GM19463 (cell line): ENCODE measurements at regions not wholly inside any gene's neighbourhood (a gene's known extent, or its start where the extent isn't known, plus 50 kb on each side); places are given as distances from the start of the nearest gene placed in this dataset.
"Not testable (repeated sequence)": the region's sequence is repeated elsewhere in the genome, so short reads cannot be mapped to it uniquely, and the experiment has no call there.

Source experiments
- ATAC-seq: cut with Tn5 transposase; IDR thresholded peaks from one replicate; pipeline ENCODE4 v1.9.1; 2021; ENCODE audit warnings: mild to moderate bottlenecking, moderate library complexity; ENCODE audit not compliant: unreplicated experiment

GRCh38 chr3:84184937-84185336 is 773.9 kb upstream of the CADM2 start:
- no peak for ATAC-seq

- no peak for ATAC-seq
Measured at GRCh38 chr3:84194029-84194428, 764.8 kb upstream of the CADM2 start.

- no peak for ATAC-seq
Measured at GRCh38 chr3:84209474-84209873, 749.3 kb upstream of the CADM2 start.

GRCh38 chr3:84223512-84223911 is 735.3 kb upstream of the CADM2 start:
- ATAC-seq: no peak

GRCh38 chr3:84224262-84224661 is 734.5 kb upstream of the CADM2 start:
- ATAC-seq: no peak

- no peak for ATAC-seq
Measured at GRCh38 chr3:84236261-84236660, 722.5 kb upstream of the CADM2 start.

- no peak for ATAC-seq
Measured at GRCh38 chr3:84245789-84246188, 713.0 kb upstream of the CADM2 start.

GRCh38 chr3:84260596-84260995 is 698.2 kb upstream of the CADM2 start:
- ATAC-seq: no peak

- ATAC-seq: no peak
Measured at GRCh38 chr3:84265768-84266167, 693.0 kb upstream of the CADM2 start.

- ATAC-seq: no peak
Measured at GRCh38 chr3:84275532-84275931, 683.3 kb upstream of the CADM2 start.

GRCh38 chr3:84277562-84278224 is 681.1 kb upstream of the CADM2 start:
- no peak for ATAC-seq

GRCh38 chr3:84292128-84292527 is 666.7 kb upstream of the CADM2 start:
- ATAC-seq: no peak

GRCh38 chr3:84299329-84299728 is 659.5 kb upstream of the CADM2 start:
- no peak for ATAC-seq

GRCh38 chr3:84304214-84304613 is 654.6 kb upstream of the CADM2 start:
- no peak for ATAC-seq

GRCh38 chr3:84307339-84307738 is 651.5 kb upstream of the CADM2 start:
- ATAC-seq: no peak

GRCh38 chr3:84308379-84308778 is 650.4 kb upstream of the CADM2 start:
- no peak for ATAC-seq

GRCh38 chr3:84318273-84318809 is 640.4 kb upstream of the CADM2 start:
- no peak for ATAC-seq

GRCh38 chr3:84365563-84366278 is 593.1 kb upstream of the CADM2 start:
- not testable (repeated sequence) for ATAC-seq
